ENCODE measurements at regions not wholly inside any gene's neighbourhood (a gene's known extent, or its start where the extent isn't known, plus 50 kb on each side); places are given as distances from the start of the nearest gene placed in this dataset.

- TF ChIP-seq, protein P1, sequence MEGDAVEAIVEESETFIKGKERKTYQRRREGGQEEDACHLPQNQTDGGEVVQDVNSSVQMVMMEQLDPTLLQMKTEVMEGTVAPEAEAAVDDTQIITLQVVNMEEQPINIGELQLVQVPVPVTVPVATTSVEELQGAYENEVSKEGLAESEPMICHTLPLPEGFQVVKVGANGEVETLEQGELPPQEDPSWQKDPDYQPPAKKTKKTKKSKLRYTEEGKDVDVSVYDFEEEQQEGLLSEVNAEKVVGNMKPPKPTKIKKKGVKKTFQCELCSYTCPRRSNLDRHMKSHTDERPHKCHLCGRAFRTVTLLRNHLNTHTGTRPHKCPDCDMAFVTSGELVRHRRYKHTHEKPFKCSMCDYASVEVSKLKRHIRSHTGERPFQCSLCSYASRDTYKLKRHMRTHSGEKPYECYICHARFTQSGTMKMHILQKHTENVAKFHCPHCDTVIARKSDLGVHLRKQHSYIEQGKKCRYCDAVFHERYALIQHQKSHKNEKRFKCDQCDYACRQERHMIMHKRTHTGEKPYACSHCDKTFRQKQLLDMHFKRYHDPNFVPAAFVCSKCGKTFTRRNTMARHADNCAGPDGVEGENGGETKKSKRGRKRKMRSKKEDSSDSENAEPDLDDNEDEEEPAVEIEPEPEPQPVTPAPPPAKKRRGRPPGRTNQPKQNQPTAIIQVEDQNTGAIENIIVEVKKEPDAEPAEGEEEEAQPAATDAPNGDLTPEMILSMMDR (IDR thresholded peaks at IDR 0.05; ENCODE audit: extremely low read depth in 1 of 2, insufficient read depth in 1 of 2, low read depth in 1 of 2, low read length in 2 of 2), result no peak
- TF ChIP-seq EZH2 (IDR thresholded peaks at IDR 0.05; ENCODE audit: borderline replicate concordance, low read depth, low read length, severe bottlenecking) (no peak), MYC (IDR thresholded peaks at IDR 0.05; ENCODE audit: low read depth, low read length) (no peak), FOS (IDR thresholded peaks at IDR 0.05; ENCODE audit: borderline replicate concordance, insufficient read depth, low read length) (no peak), JUN (IDR thresholded peaks at IDR 0.05; ENCODE audit: borderline replicate concordance, insufficient read depth, insufficient read length, low read depth) (no peak), POLR2A (IDR thresholded peaks at IDR 0.05; ENCODE audit: low read depth, low read length) (no peak), POLR2AphosphoS5 (IDR thresholded peaks at IDR 0.05; ENCODE audit: insufficient read depth, low read depth, low read length) (no peak), GATA2 (IDR thresholded peaks at IDR 0.05; ENCODE audit: insufficient read depth, insufficient read length, low read depth, low read length) (no peak)
- TF ChIP-seq, protein P2, sequence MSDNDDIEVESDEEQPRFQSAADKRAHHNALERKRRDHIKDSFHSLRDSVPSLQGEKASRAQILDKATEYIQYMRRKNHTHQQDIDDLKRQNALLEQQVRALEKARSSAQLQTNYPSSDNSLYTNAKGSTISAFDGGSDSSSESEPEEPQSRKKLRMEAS (IDR thresholded peaks at IDR 0.05; ENCODE audit: insufficient read depth, insufficient read length), result no peak
- Histone ChIP-seq H3K9ac (replicated peaks; ENCODE audit: extremely low read depth, insufficient read depth, low read length) (no peak overlapping the region), H3K4me1 (ENCODE audit: control insufficient read depth, extremely low read depth, insufficient read depth, low read length) (no peaks in the 10 kb centered on the region), H2AFZ (ENCODE audit: low read depth, low read length) (no peak overlapping the region), H3K4me2 (ENCODE audit: insufficient read depth, low read length) (no peak overlapping the region), H3K79me2 (ENCODE audit: control insufficient read depth, insufficient read depth, low read length) (no peaks in the 10 kb centered on the region), H3K27me3 (ENCODE audit: control insufficient read depth in 2 of 2, insufficient read depth in 2 of 2, low read length in 2 of 2) (no peaks in the 10 kb centered on the region), H3K4me3 (replicated peaks in 1 of 3; ENCODE audit: insufficient read depth in 1 of 3, low read depth in 1 of 3, low read length in 3 of 3) (no peak overlapping the region), H3K36me3 (ENCODE audit: control insufficient read depth in 2 of 2, extremely low read depth in 1 of 2, insufficient read depth in 2 of 2, low read length in 2 of 2) (no peaks in the 10 kb centered on the region), H3K9me3 (replicated peaks; ENCODE audit: control insufficient read depth, insufficient read depth, low read length) (no peaks in the 10 kb centered on the region), H3K27ac (ENCODE audit: insufficient read depth, low read depth, low read length) (no peak overlapping the region), H4K20me1 (replicated peaks; ENCODE audit: control insufficient read depth, extremely low read depth, insufficient read depth, low read length) (no peaks in the 10 kb centered on the region), H3K9me1 (replicated peaks; ENCODE audit: control insufficient read depth, extremely low read depth, insufficient read depth, low read length) (no peaks in the 10 kb centered on the region)
- ChIA-PET POLR2A (no interaction called here), CTCF (interaction anchor here (0.6 kb wide), 1 partner anchor 333 kb away, joined by 3 read pairs; no protein-coding TSS in a partner anchor)
- BruUV-seq (replicated peaks), result no TSS peak
- dilution Hi-C loops (cut with MboI; ENCODE audit: extremely low pct_ligation_motif_present, low sequenced_read_pairs) (no loop called here), intact Hi-C loops (cut with micrococcal nuclease) (no loop called here)
- DNase-seq (ENCODE audit: low read depth, low spot score) (no peak), FAIRE-seq (no peak)
Observed at GRCh38 chr6:133705731-133706130, 183.2 kb upstream of the TCF21 start.
